Activated CD4-positive, alpha-beta T cell treated with anti-CD3 and anti-CD28 coated beads for 1 hour (primary cell): ENCODE measurements at regions not wholly inside any gene's neighbourhood (a gene's known extent, or its start where the extent isn't known, plus 50 kb on each side); places are given as distances from the start of the nearest gene placed in this dataset.
"Not testable (repeated sequence)": the region's sequence is repeated elsewhere in the genome, so short reads cannot be mapped to it uniquely, and the experiment has no call there.

Source experiments
- DNase-seq: peaks from one replicate; pipeline ENCODE4 v3.0.0-alpha.2; 2020

- DNase-seq, result no peak
These were observed 251.6 kb downstream of the KLF5 start for GRCh38 chr13:73310366-73310765.

- no peak for DNase-seq
These were observed 248.7 kb downstream of the KLF5 start for GRCh38 chr13:73307481-73307880.

GRCh38 chr13:73306688-73307087, 247.9 kb downstream of the KLF5 start:
- no peak for DNase-seq

GRCh38 chr13:73304442-73304841, 245.6 kb downstream of the KLF5 start:
- DNase-seq, result no peak

- no peak for DNase-seq
These were observed 245.0 kb downstream of the KLF5 start for GRCh38 chr13:73303851-73304250.

GRCh38 chr13:73301622-73302021, 242.8 kb downstream of the KLF5 start:
- DNase-seq, result not testable (repeated sequence)

GRCh38 chr13:73300718-73301425, 242.1 kb downstream of the KLF5 start:
- no peak for DNase-seq

- DNase-seq, result no peak
These were observed 241.0 kb downstream of the KLF5 start for GRCh38 chr13:73299787-73300186.

GRCh38 chr13:73293913-73294523, 235.2 kb downstream of the KLF5 start:
- DNase-seq, result no peak

- DNase-seq, result no peak
These were observed 233.3 kb downstream of the KLF5 start for GRCh38 chr13:73292127-73292526.

GRCh38 chr13:73290844-73291243, 232.0 kb downstream of the KLF5 start:
- no peak for DNase-seq

- DNase-seq, result no peak
These were observed 229.8 kb downstream of the KLF5 start for GRCh38 chr13:73288596-73288995.

- DNase-seq, result no peak
These were observed 229.0 kb downstream of the KLF5 start for GRCh38 chr13:73287831-73288230.

- no peak for DNase-seq
These were observed 228.3 kb downstream of the KLF5 start for GRCh38 chr13:73286942-73287620.

GRCh38 chr13:73286177-73286576, 227.4 kb downstream of the KLF5 start:
- no peak for DNase-seq

- no peak for DNase-seq
These were observed 225.5 kb downstream of the KLF5 start for GRCh38 chr13:73284081-73284874.

GRCh38 chr13:73283636-73284035, 224.8 kb downstream of the KLF5 start:
- no peak for DNase-seq

GRCh38 chr13:73281746-73282145, 222.9 kb downstream of the KLF5 start:
- no peak for DNase-seq

- DNase-seq, result no peak
These were observed 219.4 kb downstream of the KLF5 start for GRCh38 chr13:73278186-73278585.

- no peak for DNase-seq
These were observed 216.4 kb downstream of the KLF5 start for GRCh38 chr13:73275163-73275562.

- no peak for DNase-seq
These were observed 215.3 kb downstream of the KLF5 start for GRCh38 chr13:73274147-73274546.

GRCh38 chr13:73273745-73274144, 214.9 kb downstream of the KLF5 start:
- DNase-seq, result no peak

GRCh38 chr13:73273276-73273675, 214.5 kb downstream of the KLF5 start:
- no peak for DNase-seq
